ENCODE measurements at regions not wholly inside any gene's neighbourhood (a gene's known extent, or its start where the extent isn't known, plus 50 kb on each side); places are given as distances from the start of the nearest gene placed in this dataset.
"Not testable (repeated sequence)": the region's sequence is repeated elsewhere in the genome, so short reads cannot be mapped to it uniquely, and the experiment has no call there.

- TF ChIP-seq, protein P1, sequence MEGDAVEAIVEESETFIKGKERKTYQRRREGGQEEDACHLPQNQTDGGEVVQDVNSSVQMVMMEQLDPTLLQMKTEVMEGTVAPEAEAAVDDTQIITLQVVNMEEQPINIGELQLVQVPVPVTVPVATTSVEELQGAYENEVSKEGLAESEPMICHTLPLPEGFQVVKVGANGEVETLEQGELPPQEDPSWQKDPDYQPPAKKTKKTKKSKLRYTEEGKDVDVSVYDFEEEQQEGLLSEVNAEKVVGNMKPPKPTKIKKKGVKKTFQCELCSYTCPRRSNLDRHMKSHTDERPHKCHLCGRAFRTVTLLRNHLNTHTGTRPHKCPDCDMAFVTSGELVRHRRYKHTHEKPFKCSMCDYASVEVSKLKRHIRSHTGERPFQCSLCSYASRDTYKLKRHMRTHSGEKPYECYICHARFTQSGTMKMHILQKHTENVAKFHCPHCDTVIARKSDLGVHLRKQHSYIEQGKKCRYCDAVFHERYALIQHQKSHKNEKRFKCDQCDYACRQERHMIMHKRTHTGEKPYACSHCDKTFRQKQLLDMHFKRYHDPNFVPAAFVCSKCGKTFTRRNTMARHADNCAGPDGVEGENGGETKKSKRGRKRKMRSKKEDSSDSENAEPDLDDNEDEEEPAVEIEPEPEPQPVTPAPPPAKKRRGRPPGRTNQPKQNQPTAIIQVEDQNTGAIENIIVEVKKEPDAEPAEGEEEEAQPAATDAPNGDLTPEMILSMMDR (IDR thresholded peaks at IDR 0.05): peak; percentile 74 to 75 (median 74)
- TF ChIP-seq POLR2AphosphoS5 (IDR thresholded peaks at IDR 0.05; ENCODE audit: insufficient read depth in 1 of 2, low read depth in 1 of 2): no peak
- DNase-seq (ENCODE audit: extremely low spot score in 2 of 2): no peak
- Histone ChIP-seq H3K9me3 (no peaks in the 10 kb centered on the region), H3K36me3 (no peaks in the 10 kb centered on the region), H3K27ac (no peak overlapping the region), H3K27me3 (no peaks in the 10 kb centered on the region), H3K4me1 (peaks cover 27% of the 10 kb centered on the region), H3K4me3 (peak overlapping the region; percentile 30 to 47)
- intact Hi-C loops (cut with DNase I): no loop called here
Measured at GRCh38 chr6:37566111-37566949, 66.6 kb upstream of the CCDC167 start.

DNA sequence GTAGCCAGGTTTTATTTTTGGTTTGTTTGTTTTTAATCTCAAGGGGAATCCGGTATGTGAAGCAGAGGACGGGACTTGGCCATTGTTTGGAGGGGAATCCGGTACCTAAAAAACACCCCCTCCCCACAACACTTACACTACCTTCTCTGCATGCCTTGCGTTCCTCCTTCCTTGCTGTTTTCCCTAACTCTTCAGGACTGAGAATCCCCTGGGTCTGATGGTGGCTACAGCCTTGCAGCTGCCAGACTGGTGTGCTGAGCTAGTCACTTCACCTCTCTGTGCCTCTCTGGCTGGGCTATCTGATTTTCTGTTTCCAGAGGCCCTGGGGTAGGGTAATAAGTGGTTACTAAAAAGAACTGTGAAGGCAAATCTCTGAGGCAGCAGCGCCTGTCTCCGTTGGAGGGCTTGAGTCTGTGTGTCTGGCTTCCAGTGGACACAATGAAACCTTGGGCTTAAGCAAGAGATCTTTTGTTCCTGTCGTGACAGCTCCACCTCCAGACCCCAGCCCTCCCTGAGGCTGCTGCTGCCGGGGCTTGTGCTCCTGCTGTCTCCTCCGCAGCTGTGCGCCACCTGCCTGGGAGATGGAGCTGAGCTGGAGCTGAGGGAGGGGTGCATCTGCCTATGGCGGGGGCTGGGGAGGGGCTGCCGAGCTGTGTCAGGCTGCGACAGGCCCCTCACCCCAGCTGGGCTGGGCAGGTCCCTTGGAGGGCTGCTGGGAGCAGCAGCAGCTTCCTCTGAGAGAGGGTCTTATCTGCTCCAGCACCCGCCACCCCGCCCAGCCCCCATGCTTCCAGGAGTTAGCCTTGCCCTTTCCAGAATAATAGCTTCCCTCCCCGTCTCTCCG is 65.8 kb upstream of the CCDC167 start:
- DNase-seq (ENCODE audit: extremely low spot score in 2 of 2): no peak
- peak overlapping the region; percentile 30 to 47 for H3K4me3 ChIP-seq
- no peak for TF ChIP-seq POLR2AphosphoS5 (IDR thresholded peaks at IDR 0.05; ENCODE audit: insufficient read depth in 1 of 2, low read depth in 1 of 2)
- TF ChIP-seq, protein P1 (IDR thresholded peaks at IDR 0.05): no peak
- no peak for TF ChIP-seq POLR2A (IDR thresholded peaks at IDR 0.05)
- H3K27ac ChIP-seq: no peak overlapping the region
- intact Hi-C loops (cut with DNase I): no loop called here
- no peaks in the 10 kb centered on the region for H3K9me3 ChIP-seq
- no peaks in the 10 kb centered on the region for H3K27me3 ChIP-seq
- H3K4me1 ChIP-seq: peaks cover 24% of the 10 kb centered on the region
- no peaks in the 10 kb centered on the region for H3K36me3 ChIP-seq

- H3K4me3 ChIP-seq; H3K36me3 ChIP-seq; H3K4me1 ChIP-seq; H3K27me3 ChIP-seq; DNase-seq (ENCODE audit: extremely low spot score in 2 of 2); intact Hi-C loops (cut with DNase I); H3K9me3 ChIP-seq; H3K27ac ChIP-seq: not testable (repeated sequence)
Measured at GRCh38 chr6:37562926-37563288, 63.2 kb upstream of the CCDC167 start.

GRCh38 chr6:37561361-37561760 is 61.7 kb upstream of the CCDC167 start:
- H3K9me3 ChIP-seq: no peaks in the 10 kb centered on the region
- intact Hi-C loops (cut with DNase I): no loop called here
- TF ChIP-seq, protein P1 (IDR thresholded peaks at IDR 0.05): no peak
- TF ChIP-seq POLR2A (IDR thresholded peaks at IDR 0.05): no peak
- H3K4me3 ChIP-seq: no peak overlapping the region
- no peak for DNase-seq (ENCODE audit: extremely low spot score in 2 of 2)
- H3K27ac ChIP-seq: no peak overlapping the region
- H3K27me3 ChIP-seq: no peaks in the 10 kb centered on the region
- H3K36me3 ChIP-seq: no peaks in the 10 kb centered on the region
- H3K4me1 ChIP-seq: peaks cover 10% of the 10 kb centered on the region

GRCh38 chr6:37560737-37561103 is 61.0 kb upstream of the CCDC167 start:
- Histone ChIP-seq H3K27ac (no peak overlapping the region), H3K4me3 (no peak overlapping the region), H3K9me3 (no peaks in the 10 kb centered on the region), H3K27me3 (no peaks in the 10 kb centered on the region), H3K4me1 (peaks cover 5% of the 10 kb centered on the region), H3K36me3 (no peaks in the 10 kb centered on the region)
- intact Hi-C loops (cut with DNase I): no loop called here
- no peak for DNase-seq (ENCODE audit: extremely low spot score in 2 of 2)
- no peak for TF ChIP-seq POLR2AphosphoS5 (IDR thresholded peaks at IDR 0.05; ENCODE audit: insufficient read depth in 1 of 2, low read depth in 1 of 2)
- TF ChIP-seq, protein P1 (IDR thresholded peaks at IDR 0.05): no peak
- no peak for TF ChIP-seq POLR2A (IDR thresholded peaks at IDR 0.05)
